Loucy (cell line): ENCODE measurements at regions not wholly inside any gene's neighbourhood (a gene's known extent, or its start where the extent isn't known, plus 50 kb on each side); places are given as distances from the start of the nearest gene placed in this dataset.

Experiments used
- H2AFZ ChIP-seq: fragments of 200-600 bp; sonication (generic); 2 replicates; pipeline ENCODE4 v1.6.0; 2016; ENCODE audit warnings: antibody characterized with exemption, mild to moderate bottlenecking, low read length, moderate library complexity
- H3F3A ChIP-seq: fragments of 200-600 bp; 2 replicates; pipeline ENCODE4 v1.6.0; 2016; ENCODE audit warnings: antibody characterized with exemption, low read depth, mild to moderate bottlenecking
- H3K27me3 ChIP-seq: fragments of 200-600 bp; sonication (generic); 2 replicates; pipeline ENCODE4 v1.6.1; 2014; ENCODE audit warnings: low read length, mild to moderate bottlenecking; ENCODE audit not compliant: insufficient read depth, poor library complexity, severe bottlenecking
- H3K36me3 ChIP-seq: fragments of 200-600 bp; sonication (generic); 2 replicates; pipeline ENCODE4 v1.6.1; 2016; ENCODE audit warnings: low read length; ENCODE audit not compliant: insufficient read depth
- H3K4me1 ChIP-seq: fragments of 200-600 bp; sonication (generic); 2 replicates; pipeline ENCODE4 v1.5.1; 2014; ENCODE audit warnings: low read length, mild to moderate bottlenecking; ENCODE audit not compliant: insufficient read depth, poor library complexity, severe bottlenecking
- H3K4me2 ChIP-seq: fragments of 200-600 bp; sonication (generic); 2 replicates; pipeline ENCODE4 v1.6.0; 2014; ENCODE audit warnings: antibody characterized with exemption, low read length, low read depth, mild to moderate bottlenecking; ENCODE audit not compliant: poor library complexity, severe bottlenecking
- H3K4me3 ChIP-seq: fragments of 200-600 bp; sonication (generic); 2 replicates; pipeline ENCODE4 v1.5.1; 2014; ENCODE audit warnings: low read length, mild to moderate bottlenecking, mixed read lengths; ENCODE audit not compliant: poor library complexity, severe bottlenecking
- H3K79me2 ChIP-seq: fragments of 200-600 bp; sonication (generic); 2 replicates; pipeline ENCODE4 v1.6.1; 2014; ENCODE audit warnings: low read length; ENCODE audit not compliant: insufficient read depth
- H3K9ac ChIP-seq: fragments of 200-600 bp; sonication (generic); 2 replicates; pipeline ENCODE4 v1.6.0; 2014; ENCODE audit warnings: mild to moderate bottlenecking, low read depth, low read length, moderate library complexity; ENCODE audit not compliant: poor library complexity, severe bottlenecking
- H3K9me2 ChIP-seq: fragments of 200-600 bp; sonication (generic); replicated peaks from 2 replicates; pipeline ENCODE4 v1.6.1; 2016; ENCODE audit warnings: low read depth, low read length, mixed read lengths
- H3K9me3 ChIP-seq: fragments of 200-600 bp; sonication (generic); 2 replicates; pipeline ENCODE4 v1.6.1; 2014; ENCODE audit warnings: mild to moderate bottlenecking, antibody characterized with exemption, low read length, low read depth; ENCODE audit not compliant: insufficient read depth
- H4K20me1 ChIP-seq: fragments of 200-600 bp; sonication (generic); 2 replicates; pipeline ENCODE4 v1.6.0; 2014; ENCODE audit warnings: antibody characterized with exemption, low read length, mild to moderate bottlenecking; ENCODE audit not compliant: insufficient read depth, poor library complexity, severe bottlenecking
- CTCF ChIP-seq: fragments of 200-600 bp; sonication (generic); conservative IDR thresholded peaks from 2 replicates; pipeline ENCODE4 v1.5.1; 2014; ENCODE audit warnings: mild to moderate bottlenecking, antibody characterized with exemption, low read length
- EZH2phosphoT487 ChIP-seq: fragments of 200-600 bp; IDR thresholded peaks from 2 replicates; pipeline ENCODE4 v1.6.1; 2018; ENCODE audit warnings: antibody characterized with exemption, mild to moderate bottlenecking, moderate library complexity, borderline replicate concordance

GRCh38 chr12:76263696-76264095 lies 84.5 kb downstream of the BBS10 start:
- Histone ChIP-seq H3K9ac (no peak overlapping the region), H3K27me3 (no peaks in the 10 kb centered on the region), H2AFZ (no peak overlapping the region), H3K9me2 (no peaks in the 10 kb centered on the region), H3K4me2 (no peak overlapping the region), H3K4me3 (no peak overlapping the region), H3K36me3 (no peaks in the 10 kb centered on the region), H3F3A (no peaks in the 10 kb centered on the region), H3K9me3 (no peaks in the 10 kb centered on the region), H3K79me2 (no peaks in the 10 kb centered on the region), H4K20me1 (no peaks in the 10 kb centered on the region), H3K4me1 (no peaks in the 10 kb centered on the region)
- TF ChIP-seq EZH2phosphoT487: no peak
- no peak for TF ChIP-seq CTCF

- TF ChIP-seq EZH2phosphoT487 (no peak), CTCF (no peak)
These were observed 87.8 kb downstream of the BBS10 start for GRCh38 chr12:76260390-76260748.

GRCh38 chr12:76259660-76260389 lies 88.4 kb downstream of the BBS10 start:
- Histone ChIP-seq H3K79me2 (no peaks in the 10 kb centered on the region), H3K27me3 (no peaks in the 10 kb centered on the region), H3K36me3 (no peaks in the 10 kb centered on the region), H3K9me3 (no peaks in the 10 kb centered on the region), H3K4me1 (no peaks in the 10 kb centered on the region), H3F3A (no peaks in the 10 kb centered on the region), H3K4me2 (no peak overlapping the region), H2AFZ (no peak overlapping the region), H3K9me2 (no peaks in the 10 kb centered on the region), H3K4me3 (no peak overlapping the region), H3K9ac (no peak overlapping the region), H4K20me1 (no peaks in the 10 kb centered on the region)
- no peak for TF ChIP-seq CTCF

More at GRCh38 chr12:76260390-76260748, 87.8 kb downstream of the BBS10 start:
- Histone ChIP-seq H3K4me1 (no peaks in the 10 kb centered on the region), H3K4me2 (no peak overlapping the region), H3K4me3 (no peak overlapping the region), H3K36me3 (no peaks in the 10 kb centered on the region), H3K9me3 (no peaks in the 10 kb centered on the region), H4K20me1 (no peaks in the 10 kb centered on the region), H2AFZ (no peak overlapping the region), H3K27me3 (no peaks in the 10 kb centered on the region), H3K79me2 (no peaks in the 10 kb centered on the region), H3F3A (no peaks in the 10 kb centered on the region), H3K9me2 (no peaks in the 10 kb centered on the region), H3K9ac (no peak overlapping the region)
